ENCODE measurements at regions not wholly inside any gene's neighbourhood (a gene's known extent, or its start where the extent isn't known, plus 50 kb on each side); places are given as distances from the start of the nearest gene placed in this dataset.

DNA sequence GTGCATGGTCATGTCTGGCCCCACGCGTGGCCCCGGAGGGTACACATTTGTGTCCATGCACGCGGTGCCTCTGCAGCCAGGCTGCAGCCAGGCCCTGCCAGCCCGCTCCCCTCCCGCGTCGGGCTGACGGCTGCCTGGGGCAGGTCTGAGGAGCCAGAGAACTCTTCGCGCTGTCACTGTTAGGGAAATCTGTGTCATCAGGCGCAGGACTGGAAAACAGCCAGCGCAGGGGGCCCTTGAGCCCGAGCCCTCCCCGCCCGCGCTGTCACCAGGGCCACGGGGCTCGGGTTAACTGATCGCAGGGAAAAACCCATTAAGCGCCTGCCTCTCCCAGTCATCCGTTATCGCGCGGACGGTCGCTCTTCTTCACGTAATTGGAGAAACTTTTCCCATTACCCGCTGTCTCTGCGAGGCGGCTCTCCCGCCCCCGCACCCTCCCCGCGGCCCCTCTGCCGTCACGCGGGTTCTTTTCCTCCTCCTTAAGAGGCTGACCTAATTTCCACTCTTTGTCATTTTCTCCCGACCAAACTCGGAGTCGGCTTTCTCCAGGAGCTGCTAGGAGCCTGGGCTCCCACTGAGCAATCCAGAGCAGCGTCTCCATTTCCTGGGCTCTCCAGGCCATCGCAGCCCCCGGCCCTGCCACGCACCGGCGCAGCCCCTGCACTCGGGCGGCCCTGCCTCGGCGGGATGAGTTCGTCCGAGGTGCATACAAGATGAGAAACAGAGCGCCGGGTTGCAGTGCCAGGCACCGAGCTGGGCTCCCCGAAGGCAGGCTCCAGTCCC, 57.5 kb upstream of the PRR23E start:
- Mint-ChIP-seq H3K4me1 (ENCODE audit: low read depth, unreplicated experiment) (peaks cover 8% of the 10 kb centered on the region), H3K27me3 (ENCODE audit: low read depth, unreplicated experiment) (peaks cover 67% of the 10 kb centered on the region)
- H3K27me3 ChIP-seq (ENCODE audit: insufficient read depth, low read length), result peaks cover 36% of the 10 kb centered on the region

DNA sequence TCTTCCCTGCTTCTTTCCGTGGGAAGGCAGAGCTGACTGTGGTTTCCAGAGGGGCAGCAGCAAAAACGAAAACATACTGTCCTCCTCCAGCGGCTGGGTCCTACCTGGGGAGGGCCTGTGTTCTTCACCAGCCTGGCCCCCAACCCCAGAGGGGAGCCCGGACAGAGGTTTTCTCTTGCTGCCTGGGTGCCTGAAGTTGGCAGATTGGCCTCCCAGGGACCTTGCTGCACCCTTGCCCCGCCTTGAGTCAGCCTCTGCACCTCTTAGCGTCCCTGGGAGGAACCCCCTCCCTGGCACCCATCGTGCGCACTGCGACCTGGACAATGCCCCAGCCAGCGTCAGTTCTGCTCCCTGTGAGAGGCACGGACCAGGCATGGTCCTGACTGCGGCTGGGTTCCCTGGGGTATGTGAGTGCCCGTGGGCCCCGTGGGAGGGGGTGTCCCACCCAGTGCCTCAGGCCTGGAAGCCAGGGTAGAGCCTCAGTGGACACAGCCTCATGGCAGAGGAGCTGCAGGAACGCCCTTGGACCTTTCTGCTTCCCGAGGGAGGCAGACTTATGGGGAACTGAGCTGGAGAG, 56.8 kb upstream of the PRR23E start:
- H3K27ac Mint-ChIP-seq (ENCODE audit: unreplicated experiment), result no peak overlapping the region
- Histone ChIP-seq H3K36me3 (ENCODE audit: insufficient read depth, low read length) (no peaks in the 10 kb centered on the region), H3K79me2 (ENCODE audit: insufficient read depth, low read length) (no peaks in the 10 kb centered on the region), H2AFZ (ENCODE audit: low read depth, low read length) (no peak overlapping the region), H3K4me2 (ENCODE audit: low read length) (no peak overlapping the region), H3K4me1 (ENCODE audit: insufficient read depth, low read length) (no peaks in the 10 kb centered on the region), H3K9me3 (ENCODE audit: insufficient read depth, low read depth, low read length) (no peaks in the 10 kb centered on the region), H3K27me3 (ENCODE audit: insufficient read depth, low read length) (peaks cover 36% of the 10 kb centered on the region), H4K20me1 (ENCODE audit: insufficient read depth, low read length) (no peaks in the 10 kb centered on the region), H3K27ac (ENCODE audit: low read depth, low read length) (no peak overlapping the region), H3K9ac (ENCODE audit: low read length) (no peak overlapping the region), H3K4me3 (ENCODE audit: insufficient read depth, low read depth, low read length) (no peak overlapping the region)
- peaks cover 8% of the 10 kb centered on the region for H3K4me1 Mint-ChIP-seq (ENCODE audit: low read depth, unreplicated experiment)
- peaks cover 64% of the 10 kb centered on the region for H3K27me3 Mint-ChIP-seq (ENCODE audit: low read depth, unreplicated experiment)
- TF ChIP-seq, protein P1, sequence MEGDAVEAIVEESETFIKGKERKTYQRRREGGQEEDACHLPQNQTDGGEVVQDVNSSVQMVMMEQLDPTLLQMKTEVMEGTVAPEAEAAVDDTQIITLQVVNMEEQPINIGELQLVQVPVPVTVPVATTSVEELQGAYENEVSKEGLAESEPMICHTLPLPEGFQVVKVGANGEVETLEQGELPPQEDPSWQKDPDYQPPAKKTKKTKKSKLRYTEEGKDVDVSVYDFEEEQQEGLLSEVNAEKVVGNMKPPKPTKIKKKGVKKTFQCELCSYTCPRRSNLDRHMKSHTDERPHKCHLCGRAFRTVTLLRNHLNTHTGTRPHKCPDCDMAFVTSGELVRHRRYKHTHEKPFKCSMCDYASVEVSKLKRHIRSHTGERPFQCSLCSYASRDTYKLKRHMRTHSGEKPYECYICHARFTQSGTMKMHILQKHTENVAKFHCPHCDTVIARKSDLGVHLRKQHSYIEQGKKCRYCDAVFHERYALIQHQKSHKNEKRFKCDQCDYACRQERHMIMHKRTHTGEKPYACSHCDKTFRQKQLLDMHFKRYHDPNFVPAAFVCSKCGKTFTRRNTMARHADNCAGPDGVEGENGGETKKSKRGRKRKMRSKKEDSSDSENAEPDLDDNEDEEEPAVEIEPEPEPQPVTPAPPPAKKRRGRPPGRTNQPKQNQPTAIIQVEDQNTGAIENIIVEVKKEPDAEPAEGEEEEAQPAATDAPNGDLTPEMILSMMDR (IDR thresholded peaks at IDR 0.05; ENCODE audit: insufficient read depth, low read depth, low read length), result no peak
- no peak for TF ChIP-seq EZH2 (IDR thresholded peaks at IDR 0.05; ENCODE audit: insufficient read depth, low read length)
- no peak for DNase-seq (ENCODE audit: low read depth)
- H3K4me3 Mint-ChIP-seq (ENCODE audit: unreplicated experiment), result no peak overlapping the region
- no peaks in the 10 kb centered on the region for H3K9me3 Mint-ChIP-seq (ENCODE audit: unreplicated experiment)
- no peak for FAIRE-seq
- H3K36me3 Mint-ChIP-seq (ENCODE audit: low read depth, unreplicated experiment), result peaks cover 3% of the 10 kb centered on the region

More for the DNA sequence above, 57.5 kb upstream of the PRR23E start:
- H3K4me3 Mint-ChIP-seq (ENCODE audit: unreplicated experiment), result no peak overlapping the region
- no peaks in the 10 kb centered on the region for H3K79me2 ChIP-seq (ENCODE audit: insufficient read depth, low read length)
- H3K4me2 ChIP-seq (ENCODE audit: low read length), result peak overlapping the region; percentile 70
- no peak overlapping the region for H3K9ac ChIP-seq (ENCODE audit: low read length)
- peak; percentile 21 for DNase-seq (ENCODE audit: low read depth)
- H3K36me3 Mint-ChIP-seq (ENCODE audit: low read depth, unreplicated experiment), result peaks cover 3% of the 10 kb centered on the region
- no peak overlapping the region for H2AFZ ChIP-seq (ENCODE audit: low read depth, low read length)
- no peaks in the 10 kb centered on the region for H3K9me3 ChIP-seq (ENCODE audit: insufficient read depth, low read depth, low read length)
- H4K20me1 ChIP-seq (ENCODE audit: insufficient read depth, low read length), result no peaks in the 10 kb centered on the region
- no peak overlapping the region for H3K27ac Mint-ChIP-seq (ENCODE audit: unreplicated experiment)
- no peaks in the 10 kb centered on the region for H3K9me3 Mint-ChIP-seq (ENCODE audit: unreplicated experiment)
- H3K27ac ChIP-seq (ENCODE audit: low read depth, low read length), result no peak overlapping the region
- no peak overlapping the region for H3K4me3 ChIP-seq (ENCODE audit: insufficient read depth, low read depth, low read length)
- TF ChIP-seq EZH2 (IDR thresholded peaks at IDR 0.05; ENCODE audit: insufficient read depth, low read length), result peak; percentile 82
- TF ChIP-seq, protein P1 (IDR thresholded peaks at IDR 0.05; ENCODE audit: insufficient read depth, low read depth, low read length), result no peak
- FAIRE-seq, result no peak
- H3K4me1 ChIP-seq (ENCODE audit: insufficient read depth, low read length), result no peaks in the 10 kb centered on the region
- H3K36me3 ChIP-seq (ENCODE audit: insufficient read depth, low read length), result no peaks in the 10 kb centered on the region

DNA sequence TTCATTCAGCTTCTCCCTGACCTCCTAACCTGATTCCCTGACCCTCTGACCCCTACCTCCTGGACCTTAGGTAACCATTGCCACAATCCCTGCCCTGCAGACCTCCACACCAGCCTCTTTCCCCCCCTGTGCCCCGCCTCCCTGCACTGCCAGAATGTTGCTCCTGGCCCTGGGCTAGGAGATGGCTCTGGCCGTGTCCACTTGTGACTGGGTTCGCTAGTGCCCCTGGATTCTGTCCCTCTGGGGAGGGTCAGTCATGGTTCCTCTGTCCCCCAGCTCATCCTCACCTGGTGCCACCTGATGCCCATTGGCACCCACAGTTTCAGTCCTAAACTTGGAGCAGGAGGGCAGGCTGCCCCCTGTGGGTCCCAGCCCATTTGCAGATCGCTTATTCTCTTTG, 56.2 kb upstream of the PRR23E start:
- H3K9me3 Mint-ChIP-seq (ENCODE audit: unreplicated experiment), result no peaks in the 10 kb centered on the region
- peaks cover 8% of the 10 kb centered on the region for H3K4me1 Mint-ChIP-seq (ENCODE audit: low read depth, unreplicated experiment)
- Histone ChIP-seq H3K9ac (ENCODE audit: low read length) (no peak overlapping the region), H4K20me1 (ENCODE audit: insufficient read depth, low read length) (no peaks in the 10 kb centered on the region), H3K9me3 (ENCODE audit: insufficient read depth, low read depth, low read length) (no peaks in the 10 kb centered on the region), H3K36me3 (ENCODE audit: insufficient read depth, low read length) (no peaks in the 10 kb centered on the region), H3K27ac (ENCODE audit: low read depth, low read length) (no peak overlapping the region), H3K4me1 (ENCODE audit: insufficient read depth, low read length) (no peaks in the 10 kb centered on the region), H3K79me2 (ENCODE audit: insufficient read depth, low read length) (no peaks in the 10 kb centered on the region), H2AFZ (ENCODE audit: low read depth, low read length) (no peak overlapping the region), H3K4me3 (ENCODE audit: insufficient read depth, low read depth, low read length) (no peak overlapping the region), H3K4me2 (ENCODE audit: low read length) (no peak overlapping the region), H3K27me3 (ENCODE audit: insufficient read depth, low read length) (peaks cover 36% of the 10 kb centered on the region)
- H3K4me3 Mint-ChIP-seq (ENCODE audit: unreplicated experiment), result no peak overlapping the region
- DNase-seq (ENCODE audit: low read depth) (no peak), FAIRE-seq (no peak)
- TF ChIP-seq, protein P1 (IDR thresholded peaks at IDR 0.05; ENCODE audit: insufficient read depth, low read depth, low read length), result no peak
- no peak for TF ChIP-seq EZH2 (IDR thresholded peaks at IDR 0.05; ENCODE audit: insufficient read depth, low read length)
- H3K36me3 Mint-ChIP-seq (ENCODE audit: low read depth, unreplicated experiment), result peaks cover 3% of the 10 kb centered on the region
- peaks cover 63% of the 10 kb centered on the region for H3K27me3 Mint-ChIP-seq (ENCODE audit: low read depth, unreplicated experiment)
- no peak overlapping the region for H3K27ac Mint-ChIP-seq (ENCODE audit: unreplicated experiment)

Data from astrocyte (in vitro differentiated cells and primary cell).